Liver (tissue), 3 donors: ENCODE measurements at regions not wholly inside any gene's neighbourhood (a gene's known extent, or its start where the extent isn't known, plus 50 kb on each side); places are given as distances from the start of the nearest gene placed in this dataset.

Experiments
- GABPA ChIP-seq, 2 donors: IDR thresholded peaks in 1 of 2; conservative IDR thresholded peaks in 1 of 2; 2 replicates each; pipeline ENCODE4 v1.6.1; 2016; ENCODE audit warnings: antibody characterized with exemption in 2 of 2, mild to moderate bottlenecking in 1 of 2, moderate library complexity in 1 of 2
- JUND ChIP-seq, 2 donors: IDR thresholded peaks; 2 replicates each; pipeline ENCODE4 v1.6.1; 2016; ENCODE audit warnings: antibody characterized with exemption in 2 of 2
- MAX ChIP-seq: IDR thresholded peaks from 2 replicates; pipeline ENCODE4 v1.6.1; 2016; ENCODE audit warnings: antibody characterized with exemption
- RAD21 ChIP-seq, 2 donors: IDR thresholded peaks; 2 replicates each; pipeline ENCODE4 v1.6.1; 2016; ENCODE audit warnings: antibody characterized with exemption in 2 of 2, mild to moderate bottlenecking in 2 of 2
- TAF1 ChIP-seq: conservative IDR thresholded peaks from 2 replicates; pipeline ENCODE4 v1.6.1; 2016; ENCODE audit warnings: antibody characterized with exemption, mild to moderate bottlenecking
- YY1 ChIP-seq: IDR thresholded peaks from 2 replicates; pipeline ENCODE4 v1.6.1; 2016; ENCODE audit warnings: antibody characterized with exemption, mild to moderate bottlenecking
- TF ChIP-seq, protein P1 (sequence below): fragments of 150-350 bp; IDR thresholded peaks from 2 replicates; pipeline ENCODE4 v1.5.1; 2017; ENCODE audit warnings: improper control_type of control experiment, low read depth, low read length; ENCODE audit not compliant: missing input control
- TF ChIP-seq, protein P2 (sequence below): IDR thresholded peaks from 2 replicates; pipeline ENCODE4 v1.6.1; 2016; ENCODE audit warnings: antibody characterized with exemption
- donor health status: healthy.
- donor health status: healthy.

DNA sequence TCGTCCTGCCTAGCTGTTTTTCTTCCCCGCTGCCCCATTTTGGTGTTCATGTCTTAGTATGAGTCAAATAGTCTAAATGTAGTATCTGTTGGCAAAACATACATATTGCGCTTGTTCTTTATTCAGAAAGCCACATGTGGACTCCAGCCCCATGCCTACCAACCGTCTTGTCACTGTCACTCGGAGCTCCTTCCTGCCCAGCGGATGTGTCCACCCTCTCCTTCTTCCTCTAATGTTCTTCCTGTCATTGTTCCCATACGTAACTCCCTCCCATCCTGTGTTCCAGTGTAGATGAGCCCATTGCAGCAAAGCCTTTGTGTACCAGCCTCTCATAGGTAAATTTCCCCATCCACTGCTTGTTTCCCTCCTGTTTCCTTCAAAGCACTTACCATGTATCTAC is 120.5 kb downstream of the TMX1 start:
- TF ChIP-seq, protein P1, sequence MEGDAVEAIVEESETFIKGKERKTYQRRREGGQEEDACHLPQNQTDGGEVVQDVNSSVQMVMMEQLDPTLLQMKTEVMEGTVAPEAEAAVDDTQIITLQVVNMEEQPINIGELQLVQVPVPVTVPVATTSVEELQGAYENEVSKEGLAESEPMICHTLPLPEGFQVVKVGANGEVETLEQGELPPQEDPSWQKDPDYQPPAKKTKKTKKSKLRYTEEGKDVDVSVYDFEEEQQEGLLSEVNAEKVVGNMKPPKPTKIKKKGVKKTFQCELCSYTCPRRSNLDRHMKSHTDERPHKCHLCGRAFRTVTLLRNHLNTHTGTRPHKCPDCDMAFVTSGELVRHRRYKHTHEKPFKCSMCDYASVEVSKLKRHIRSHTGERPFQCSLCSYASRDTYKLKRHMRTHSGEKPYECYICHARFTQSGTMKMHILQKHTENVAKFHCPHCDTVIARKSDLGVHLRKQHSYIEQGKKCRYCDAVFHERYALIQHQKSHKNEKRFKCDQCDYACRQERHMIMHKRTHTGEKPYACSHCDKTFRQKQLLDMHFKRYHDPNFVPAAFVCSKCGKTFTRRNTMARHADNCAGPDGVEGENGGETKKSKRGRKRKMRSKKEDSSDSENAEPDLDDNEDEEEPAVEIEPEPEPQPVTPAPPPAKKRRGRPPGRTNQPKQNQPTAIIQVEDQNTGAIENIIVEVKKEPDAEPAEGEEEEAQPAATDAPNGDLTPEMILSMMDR = no peak
- TF ChIP-seq YY1 = no peak
- no peak for TF ChIP-seq MAX
- no peak for TF ChIP-seq RAD21 (IDR thresholded peaks at IDR 0.05)
- no peak for TF ChIP-seq GABPA (IDR thresholded peaks at IDR 0.05 in 1 of 2, conservative IDR thresholded peaks at IDR 0.05 in 1 of 2)
- no peak for TF ChIP-seq JUND (IDR thresholded peaks at IDR 0.05)
- no peak for TF ChIP-seq TAF1
- TF ChIP-seq, protein P2, sequence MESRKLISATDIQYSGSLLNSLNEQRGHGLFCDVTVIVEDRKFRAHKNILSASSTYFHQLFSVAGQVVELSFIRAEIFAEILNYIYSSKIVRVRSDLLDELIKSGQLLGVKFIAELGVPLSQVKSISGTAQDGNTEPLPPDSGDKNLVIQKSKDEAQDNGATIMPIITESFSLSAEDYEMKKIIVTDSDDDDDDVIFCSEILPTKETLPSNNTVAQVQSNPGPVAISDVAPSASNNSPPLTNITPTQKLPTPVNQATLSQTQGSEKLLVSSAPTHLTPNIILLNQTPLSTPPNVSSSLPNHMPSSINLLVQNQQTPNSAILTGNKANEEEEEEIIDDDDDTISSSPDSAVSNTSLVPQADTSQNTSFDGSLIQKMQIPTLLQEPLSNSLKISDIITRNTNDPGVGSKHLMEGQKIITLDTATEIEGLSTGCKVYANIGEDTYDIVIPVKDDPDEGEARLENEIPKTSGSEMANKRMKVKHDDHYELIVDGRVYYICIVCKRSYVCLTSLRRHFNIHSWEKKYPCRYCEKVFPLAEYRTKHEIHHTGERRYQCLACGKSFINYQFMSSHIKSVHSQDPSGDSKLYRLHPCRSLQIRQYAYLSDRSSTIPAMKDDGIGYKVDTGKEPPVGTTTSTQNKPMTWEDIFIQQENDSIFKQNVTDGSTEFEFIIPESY = no peak
